SK-N-SH treated with all-trans-retinoic acid at 6 μM for 48 hours (cell line): ENCODE measurements at regions not wholly inside any gene's neighbourhood (a gene's known extent, or its start where the extent isn't known, plus 50 kb on each side); places are given as distances from the start of the nearest gene placed in this dataset.

Source experiments
- BACH2 ChIP-seq: fragments of 250-450 bp; sonication (Bioruptor Pico); IDR thresholded peaks from 2 replicates; pipeline ENCODE4 v1.9.0; 2021; ENCODE audit warnings: mild to moderate bottlenecking, borderline replicate concordance
- CREB5 ChIP-seq: fragments of 250-450 bp; sonication (Bioruptor Pico); IDR thresholded peaks from 2 replicates; pipeline ENCODE4 v1.5.1; 2020; ENCODE audit warnings: low read depth, mild to moderate bottlenecking, moderate library complexity
- ESRRG ChIP-seq: fragments of 250-450 bp; sonication (Bioruptor Pico); IDR thresholded peaks from 2 replicates; pipeline ENCODE4 v1.6.1; 2021; ENCODE audit warnings: mild to moderate bottlenecking
- PATZ1 ChIP-seq: fragments of 250-450 bp; sonication (Bioruptor Pico); IDR thresholded peaks from 2 replicates; pipeline ENCODE4 v1.8.0; 2020; ENCODE audit warnings: mild to moderate bottlenecking, moderate library complexity, borderline replicate concordance
- POU6F1 ChIP-seq: fragments of 250-450 bp; sonication (Bioruptor Pico); IDR thresholded peaks from 2 replicates; pipeline ENCODE4 v1.8.0; 2021; ENCODE audit warnings: low read depth, mild to moderate bottlenecking, moderate library complexity, borderline replicate concordance
- PPARA ChIP-seq: fragments of 250-450 bp; sonication (Bioruptor Pico); IDR thresholded peaks from 2 replicates; pipeline ENCODE4 v1.5.0; 2020; ENCODE audit warnings: mild to moderate bottlenecking, borderline replicate concordance
- ZFP3 ChIP-seq: fragments of 250-450 bp; sonication (Bioruptor Pico); IDR thresholded peaks from 2 replicates; pipeline ENCODE4 v1.5.0; 2020; ENCODE audit warnings: mild to moderate bottlenecking, moderate library complexity
- ZNF8 ChIP-seq: fragments of 450-650 bp; formaldehyde crosslinking; IDR thresholded peaks from 2 replicates; pipeline ENCODE4 v1.5.0; 2020; ENCODE audit warnings: mild to moderate bottlenecking, moderate library complexity

- TF ChIP-seq POU6F1 (no peak), BACH2 (CRISPR knock-in tag) (no peak), ZNF8 (CRISPR knock-in tag) (no peak), CREB5 (CRISPR knock-in tag) (no peak), PATZ1 (no peak), PPARA (CRISPR knock-in tag) (no peak), ESRRG (no peak), ZFP3 (CRISPR knock-in tag) (no peak)
Measured at GRCh38 chr2:9752441-9753275, 90.6 kb upstream of the TAF1B start.
